ENCODE measurements at regions not wholly inside any gene's neighbourhood (a gene's known extent, or its start where the extent isn't known, plus 50 kb on each side); places are given as distances from the start of the nearest gene placed in this dataset.

DNA sequence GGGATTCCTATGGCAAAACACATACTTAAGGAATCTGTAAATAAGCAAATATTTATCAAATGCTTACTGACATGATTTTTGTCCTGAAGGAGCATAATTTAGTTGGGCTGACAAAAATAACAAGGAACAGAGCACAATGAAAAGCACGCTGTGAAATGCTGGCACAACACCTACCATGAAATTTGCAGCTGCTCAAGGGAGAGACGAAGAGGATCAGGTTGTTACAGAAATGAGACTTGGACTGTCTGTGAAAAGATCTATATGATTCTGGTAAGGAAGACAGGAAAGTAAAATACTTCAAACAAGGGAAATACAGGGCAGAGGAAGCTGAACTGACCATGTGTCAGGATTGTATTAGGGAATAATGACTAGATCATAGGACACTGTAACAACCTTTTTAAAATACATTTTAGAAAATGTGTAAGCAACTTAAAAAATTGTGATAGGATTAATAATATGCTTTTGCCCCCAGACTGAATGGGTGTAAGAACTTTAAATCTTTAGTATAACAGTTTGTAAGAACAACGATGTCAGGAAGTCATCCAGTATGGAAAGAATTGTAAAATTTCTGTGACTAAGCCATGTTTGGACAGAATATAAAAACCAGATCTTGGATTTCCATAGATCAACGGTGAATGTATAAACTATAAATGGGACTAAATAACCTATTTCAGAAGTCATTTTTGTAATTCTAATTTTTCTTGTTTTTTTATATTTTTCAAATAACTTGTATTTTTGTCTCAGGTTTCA is 1556.0 kb downstream of the EFNB2 start:
- no peak overlapping the region for H2AFZ ChIP-seq (ENCODE audit: low read length)

DNA sequence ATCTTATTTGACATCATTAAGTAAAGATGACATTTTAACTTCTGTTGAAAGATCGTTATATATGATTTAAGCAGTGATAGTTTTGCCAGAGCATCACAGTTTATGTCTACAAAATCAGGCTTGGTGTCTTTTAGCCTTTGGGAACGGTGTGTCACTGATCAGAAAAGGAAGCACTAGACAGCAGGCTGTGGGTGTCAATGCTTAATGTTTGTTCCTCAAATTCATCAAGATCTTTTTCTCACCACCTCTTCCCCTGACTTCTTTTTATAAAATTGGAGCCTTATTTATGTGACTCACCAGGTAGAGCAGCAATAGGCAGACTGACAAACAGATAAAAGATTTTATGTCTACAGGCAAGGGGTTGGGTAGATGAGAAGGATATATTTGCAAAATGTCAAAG is 1558.5 kb downstream of the EFNB2 start:
- intact Hi-C loops (cut with micrococcal nuclease; ENCODE audit: unreplicated experiment) = no loop called here
- Histone ChIP-seq H4K20me1 (ENCODE audit: insufficient read depth, low read length) (no peaks in the 10 kb centered on the region), H3K9me2 (ENCODE audit: insufficient read depth, low read length) (no peaks in the 10 kb centered on the region), H3K4me1 (ENCODE audit: insufficient read depth, low read length, poor library complexity, severe bottlenecking) (no peaks in the 10 kb centered on the region), H3K27ac (ENCODE audit: low read depth, low read length, poor library complexity, severe bottlenecking) (no peak overlapping the region), H2AFZ (ENCODE audit: low read length) (no peak overlapping the region), H3K79me2 (ENCODE audit: insufficient read depth, low read depth, low read length) (no peaks in the 10 kb centered on the region), H3K36me3 (ENCODE audit: insufficient read depth, low read length) (no peaks in the 10 kb centered on the region), H3K4me2 (ENCODE audit: low read length) (no peak overlapping the region), H3K4me3 (ENCODE audit: low read depth, low read length, poor library complexity, severe bottlenecking) (no peak overlapping the region), H3K9me3 (ENCODE audit: low read length) (no peaks in the 10 kb centered on the region)
- DNase-seq (ENCODE audit: low spot score) = no peak
- TF ChIP-seq, protein P1, sequence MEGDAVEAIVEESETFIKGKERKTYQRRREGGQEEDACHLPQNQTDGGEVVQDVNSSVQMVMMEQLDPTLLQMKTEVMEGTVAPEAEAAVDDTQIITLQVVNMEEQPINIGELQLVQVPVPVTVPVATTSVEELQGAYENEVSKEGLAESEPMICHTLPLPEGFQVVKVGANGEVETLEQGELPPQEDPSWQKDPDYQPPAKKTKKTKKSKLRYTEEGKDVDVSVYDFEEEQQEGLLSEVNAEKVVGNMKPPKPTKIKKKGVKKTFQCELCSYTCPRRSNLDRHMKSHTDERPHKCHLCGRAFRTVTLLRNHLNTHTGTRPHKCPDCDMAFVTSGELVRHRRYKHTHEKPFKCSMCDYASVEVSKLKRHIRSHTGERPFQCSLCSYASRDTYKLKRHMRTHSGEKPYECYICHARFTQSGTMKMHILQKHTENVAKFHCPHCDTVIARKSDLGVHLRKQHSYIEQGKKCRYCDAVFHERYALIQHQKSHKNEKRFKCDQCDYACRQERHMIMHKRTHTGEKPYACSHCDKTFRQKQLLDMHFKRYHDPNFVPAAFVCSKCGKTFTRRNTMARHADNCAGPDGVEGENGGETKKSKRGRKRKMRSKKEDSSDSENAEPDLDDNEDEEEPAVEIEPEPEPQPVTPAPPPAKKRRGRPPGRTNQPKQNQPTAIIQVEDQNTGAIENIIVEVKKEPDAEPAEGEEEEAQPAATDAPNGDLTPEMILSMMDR (conservative IDR thresholded peaks at IDR 0.05; ENCODE audit: low read length) = no peak
- TF ChIP-seq EZH2phosphoT487 (IDR thresholded peaks at IDR 0.05; ENCODE audit: borderline replicate concordance, low read depth, low read length) = no peak
- CTCF ChIA-PET (ENCODE audit: unreplicated experiment) = no interaction called here
- BruUV-seq (replicated peaks) = no TSS peak
- POLR2A ChIA-PET = interaction anchor here (0.5 kb wide), 1 partner anchor 309 kb away, joined by 3 read pairs; no protein-coding TSS in a partner anchor

More for the DNA sequence above, 1556.0 kb downstream of the EFNB2 start:
- no peaks in the 10 kb centered on the region for H4K20me1 ChIP-seq (ENCODE audit: insufficient read depth, low read length)
- H3K4me3 ChIP-seq (ENCODE audit: low read depth, low read length, poor library complexity, severe bottlenecking) = no peak overlapping the region
- intact Hi-C loops (cut with micrococcal nuclease; ENCODE audit: unreplicated experiment) = no loop called here
- CTCF ChIA-PET (ENCODE audit: unreplicated experiment) = no interaction called here
- no peaks in the 10 kb centered on the region for H3K4me1 ChIP-seq (ENCODE audit: insufficient read depth, low read length, poor library complexity, severe bottlenecking)
- no peak for DNase-seq (ENCODE audit: low spot score)
- POLR2A ChIA-PET = no interaction called here
- no peaks in the 10 kb centered on the region for H3K9me2 ChIP-seq (ENCODE audit: insufficient read depth, low read length)
- no peaks in the 10 kb centered on the region for H3K9me3 ChIP-seq (ENCODE audit: low read length)
- no peaks in the 10 kb centered on the region for H3K36me3 ChIP-seq (ENCODE audit: insufficient read depth, low read length)
- H3K4me2 ChIP-seq (ENCODE audit: low read length) = no peak overlapping the region
- no peak overlapping the region for H3K27ac ChIP-seq (ENCODE audit: low read depth, low read length, poor library complexity, severe bottlenecking)
- no TSS peak for BruUV-seq (replicated peaks)
- TF ChIP-seq, protein P1 (conservative IDR thresholded peaks at IDR 0.05; ENCODE audit: low read length) = no peak
- TF ChIP-seq EZH2phosphoT487 (IDR thresholded peaks at IDR 0.05; ENCODE audit: borderline replicate concordance, low read depth, low read length) = no peak
- H3K79me2 ChIP-seq (ENCODE audit: insufficient read depth, low read depth, low read length) = no peaks in the 10 kb centered on the region

DNA sequence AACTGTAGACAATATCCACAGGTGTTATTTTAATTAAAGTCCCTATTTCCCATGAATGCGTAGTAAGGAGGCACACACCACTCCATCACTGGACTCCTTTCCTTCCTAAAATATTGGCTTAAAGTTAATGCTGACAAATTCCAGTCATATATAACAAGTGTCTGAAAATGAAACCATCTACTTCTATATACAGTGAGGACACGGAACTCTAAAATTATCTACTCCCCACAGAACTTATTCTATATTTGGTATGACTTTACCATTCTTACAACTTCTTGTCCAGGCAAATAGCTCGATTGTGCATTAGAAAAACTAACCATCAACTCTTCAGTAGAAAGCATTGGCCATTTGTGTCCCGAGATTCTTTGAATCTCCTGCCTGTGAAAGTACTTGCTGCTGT is 1560.2 kb downstream of the EFNB2 start:
- Histone ChIP-seq H3K4me1 (ENCODE audit: insufficient read depth, low read length, poor library complexity, severe bottlenecking) (no peaks in the 10 kb centered on the region), H3K9me2 (ENCODE audit: insufficient read depth, low read length) (no peaks in the 10 kb centered on the region), H4K20me1 (ENCODE audit: insufficient read depth, low read length) (no peaks in the 10 kb centered on the region), H3K9me3 (ENCODE audit: low read length) (no peaks in the 10 kb centered on the region), H3K27ac (ENCODE audit: low read depth, low read length, poor library complexity, severe bottlenecking) (no peak overlapping the region), H3K79me2 (ENCODE audit: insufficient read depth, low read depth, low read length) (no peaks in the 10 kb centered on the region), H3K4me3 (ENCODE audit: low read depth, low read length, poor library complexity, severe bottlenecking) (no peak overlapping the region), H3K4me2 (ENCODE audit: low read length) (no peak overlapping the region), H2AFZ (ENCODE audit: low read length) (no peak overlapping the region), H3K36me3 (ENCODE audit: insufficient read depth, low read length) (no peaks in the 10 kb centered on the region)
- TF ChIP-seq, protein P1 (conservative IDR thresholded peaks at IDR 0.05; ENCODE audit: low read length) = no peak
- TF ChIP-seq EZH2phosphoT487 (IDR thresholded peaks at IDR 0.05; ENCODE audit: borderline replicate concordance, low read depth, low read length) = no peak
- intact Hi-C loops (cut with micrococcal nuclease; ENCODE audit: unreplicated experiment) = no loop called here
- BruUV-seq (replicated peaks) = no TSS peak
- no peak for DNase-seq (ENCODE audit: low spot score)
- ChIA-PET CTCF (ENCODE audit: unreplicated experiment) (no interaction called here), POLR2A (no interaction called here)

Data from OCI-LY7 (cell line).